Endothelial cell of umbilical vein (primary cell): ENCODE measurements at regions not wholly inside any gene's neighbourhood (a gene's known extent, or its start where the extent isn't known, plus 50 kb on each side); places are given as distances from the start of the nearest gene placed in this dataset.

Experiments used
- BruUV-seq: library from RNA; stranded (reverse); fragments of 400-500 nt; replicated peaks from 2 replicates; lab custom pipeline; 2021; lab: Mats Ljungman, UMichigan
- CTCF ChIA-PET: fragments of 300-600, 350-600 bp; sonication (Branson Sonifier 250); formaldehyde crosslinking; loops from one replicate; lab custom pipeline; 2021; ENCODE audit warnings: antibody characterized with exemption, inconsistent platforms; lab: Charles Lee
- POLR2A ChIA-PET: fragments of 300-600, 350-600 bp; sonication (Branson Sonifier 250); formaldehyde crosslinking; loops from one replicate; lab custom pipeline; 2021; ENCODE audit warnings: antibody characterized with exemption, inconsistent platforms; lab: Charles Lee
- DNase-seq: peaks from one replicate; pipeline ENCODE4 v3.0.0-alpha.2; 2011; ENCODE audit warnings: low read depth, low spot score
- FAIRE-seq: peaks from 2 replicates; lab custom pipeline; 2011; peaks lifted over from hg19 to GRCh38; lab: Jason Lieb, UNC
- H2AFZ ChIP-seq: 2 replicates; pipeline ENCODE4 v1.6.0; 2012; ENCODE audit warnings: low read depth, low read length, control low read depth, inconsistent platforms
- H3K27ac ChIP-seq: 2 replicates; pipeline ENCODE4 v1.5.1; 2011; ENCODE audit warnings: low read depth, mild to moderate bottlenecking, control low read depth, low read length, moderate library complexity; ENCODE audit not compliant: insufficient read depth
- H3K27me3 ChIP-seq, 2 experiments: 2 replicates each; pipeline versions ENCODE4 v1.6.0 to v1.6.1; 2011; ENCODE audit warnings: low read length in 2 of 2, mixed read lengths in 1 of 2; ENCODE audit not compliant: control insufficient read depth in 2 of 2, insufficient read depth in 2 of 2
- H3K36me3 ChIP-seq, 2 experiments: 2 replicates in 1 of 2; 3 replicates in 1 of 2; pipeline ENCODE4 v1.5.1; 2011; ENCODE audit warnings: low read length in 2 of 2, mild to moderate bottlenecking in 1 of 2, moderate library complexity in 1 of 2; ENCODE audit not compliant: control insufficient read depth in 2 of 2, insufficient read depth in 2 of 2; ENCODE audit errors: extremely low read depth in 1 of 2
- H3K4me1 ChIP-seq: 3 replicates; pipeline ENCODE4 v1.5.1; 2011; ENCODE audit warnings: mild to moderate bottlenecking, low read length; ENCODE audit not compliant: control insufficient read depth, insufficient read depth; ENCODE audit errors: extremely low read depth
- H3K4me2 ChIP-seq: 2 replicates; pipeline ENCODE4 v1.6.1; 2011; ENCODE audit warnings: low read length, control low read depth, mixed read lengths; ENCODE audit not compliant: insufficient read depth
- H3K4me3 ChIP-seq, 3 experiments: fragments of 200-600 bp in 1 of 3; sonication (generic), shearing (Covaris generic) in 1 of 3; replicated peaks in 1 of 3; 2 replicates each; pipeline ENCODE4 v1.5.1; 2011 to 2016; ENCODE audit warnings: control low read depth in 3 of 3, low read length in 3 of 3, mild to moderate bottlenecking in 2 of 3, inconsistent platforms in 1 of 3, low read depth in 1 of 3, moderate library complexity in 1 of 3; ENCODE audit not compliant: insufficient read depth in 1 of 3
- H3K79me2 ChIP-seq: 2 replicates; pipeline ENCODE4 v1.6.0; 2012; ENCODE audit warnings: low read length, inconsistent platforms; ENCODE audit not compliant: control insufficient read depth, insufficient read depth
- H3K9ac ChIP-seq: replicated peaks from 2 replicates; pipeline ENCODE3; 2011; ENCODE audit warnings: low read length, control low read depth; ENCODE audit not compliant: insufficient read depth; ENCODE audit errors: extremely low read depth
- H3K9me1 ChIP-seq: replicated peaks from 3 replicates; pipeline ENCODE4 v1.6.0; 2011; ENCODE audit warnings: mild to moderate bottlenecking, low read length; ENCODE audit not compliant: control insufficient read depth, insufficient read depth; ENCODE audit errors: extremely low read depth
- H3K9me3 ChIP-seq: replicated peaks from 2 replicates; pipeline ENCODE4 v1.5.1; 2012; ENCODE audit warnings: low read length, inconsistent platforms; ENCODE audit not compliant: control insufficient read depth, insufficient read depth
- H4K20me1 ChIP-seq: replicated peaks from 2 replicates; pipeline ENCODE3; 2011; ENCODE audit warnings: mild to moderate bottlenecking, low read length; ENCODE audit not compliant: control insufficient read depth, insufficient read depth; ENCODE audit errors: extremely low read depth
- CTCF ChIP-seq, 2 donors: IDR thresholded peaks; 1 replicate in 1 of 2; 2 replicates in 1 of 2; pipeline ENCODE4 v1.5.1; 2011; ENCODE audit warnings: low read length in 2 of 2, mild to moderate bottlenecking in 2 of 2, moderate library complexity in 2 of 2, control low read depth in 1 of 2, inconsistent platforms in 1 of 2, low read depth in 1 of 2; ENCODE audit not compliant: insufficient read depth in 1 of 2; ENCODE audit errors: extremely low read depth in 1 of 2
- EZH2 ChIP-seq: IDR thresholded peaks from 2 replicates; pipeline ENCODE4 v1.6.1; 2012; ENCODE audit warnings: borderline replicate concordance, low read depth, mild to moderate bottlenecking, moderate library complexity, low read length, inconsistent platforms; ENCODE audit not compliant: severe bottlenecking
- FOS ChIP-seq: IDR thresholded peaks from 2 replicates; pipeline ENCODE4 v1.6.1; 2011; ENCODE audit warnings: mild to moderate bottlenecking, low read length, moderate library complexity, borderline replicate concordance; ENCODE audit not compliant: insufficient read depth
- GATA2 ChIP-seq: IDR thresholded peaks from 2 replicates; pipeline ENCODE4 v1.7.0; 2011; ENCODE audit warnings: low read depth, mild to moderate bottlenecking, moderate library complexity, mixed read lengths, low read length; ENCODE audit not compliant: insufficient read length, insufficient read depth
- JUN ChIP-seq: IDR thresholded peaks from 2 replicates; pipeline ENCODE4 v1.6.1; 2011; ENCODE audit warnings: borderline replicate concordance, low read depth; ENCODE audit not compliant: insufficient read length, insufficient read depth
- MAX ChIP-seq: IDR thresholded peaks from 2 replicates; pipeline ENCODE4 v1.6.1; 2011; ENCODE audit not compliant: insufficient read depth, insufficient read length
- MYC ChIP-seq: IDR thresholded peaks from one replicate; pipeline ENCODE4 v1.6.1; 2011; ENCODE audit warnings: mild to moderate bottlenecking, low read depth, low read length
- POLR2A ChIP-seq: IDR thresholded peaks from 2 replicates; pipeline ENCODE4 v1.6.1; 2012; ENCODE audit warnings: low read depth, mild to moderate bottlenecking, control low read depth, low read length
- POLR2AphosphoS5 ChIP-seq: IDR thresholded peaks from 2 replicates; pipeline ENCODE4 v1.6.1; 2012; ENCODE audit warnings: low read depth, mild to moderate bottlenecking, control low read depth, low read length, moderate library complexity; ENCODE audit not compliant: insufficient read depth
- dilution Hi-C: fragments of 300-500 bp; cut with MboI; formaldehyde crosslinking; loops from one replicate; pipeline ENCODE4 v1.15.0; 2019; ENCODE audit warnings: low sequenced_read_pairs; ENCODE audit not compliant: extremely low pct_ligation_motif_present
- intact Hi-C: fragments of 100-400 bp; cut with micrococcal nuclease; formaldehyde crosslinking; loops from one replicate; pipeline ENCODE4 v1.10.0; 2022

GRCh38 chr7:110204527-110204926 lies 886.4 kb upstream of the LRRN3 start:
- BruUV-seq, result no TSS peak
- Histone ChIP-seq H3K27ac (no peak overlapping the region), H3K9me3 (no peaks in the 10 kb centered on the region), H4K20me1 (no peaks in the 10 kb centered on the region), H3K4me3 (no peak overlapping the region), H3K4me2 (no peak overlapping the region), H3K9ac (no peak overlapping the region), H2AFZ (no peak overlapping the region), H3K9me1 (no peaks in the 10 kb centered on the region), H3K27me3 (no peaks in the 10 kb centered on the region), H3K36me3 (no peaks in the 10 kb centered on the region), H3K4me1 (no peaks in the 10 kb centered on the region), H3K79me2 (no peaks in the 10 kb centered on the region)
- no peak for FAIRE-seq
- ChIA-PET CTCF (no interaction called here), POLR2A (no interaction called here)
- no peak for TF ChIP-seq CTCF (IDR thresholded peaks at IDR 0.05; ENCODE audit: extremely low read depth in 1 of 2, insufficient read depth in 1 of 2, low read depth in 1 of 2, low read length in 2 of 2)
- no peak for TF ChIP-seq MYC
- no peak for TF ChIP-seq MAX
- TF ChIP-seq EZH2, result no peak
- TF ChIP-seq FOS, result no peak
- no peak for TF ChIP-seq POLR2AphosphoS5
- no peak for TF ChIP-seq GATA2
- TF ChIP-seq JUN, result no peak
- TF ChIP-seq POLR2A, result no peak
- no peak for DNase-seq
- intact Hi-C loops, result no loop called here
- dilution Hi-C loops, result no loop called here
